CD4-positive, alpha-beta T cell treated with Interleukin-2 at 100 ng/mL for 4 hours (primary cell): ENCODE measurements at regions not wholly inside any gene's neighbourhood (a gene's known extent, or its start where the extent isn't known, plus 50 kb on each side); places are given as distances from the start of the nearest gene placed in this dataset.

Experiments
- DNase-seq: peaks from one replicate; pipeline ENCODE4 v3.0.0-alpha.2; 2020; ENCODE audit warnings: low spot score

- no peak for DNase-seq
Observed at GRCh38 chr5:110361471-110361870, 365.0 kb downstream of the TMEM232 start.

- no peak for DNase-seq
Observed at GRCh38 chr5:110362261-110362660, 364.2 kb downstream of the TMEM232 start.

GRCh38 chr5:110366716-110367115 lies 359.8 kb downstream of the TMEM232 start:
- DNase-seq, result no peak
